Fibroblast of the conjunctiva (primary cell): ENCODE measurements at regions not wholly inside any gene's neighbourhood (a gene's known extent, or its start where the extent isn't known, plus 50 kb on each side); places are given as distances from the start of the nearest gene placed in this dataset.
"Not testable (repeated sequence)": the region's sequence is repeated elsewhere in the genome, so short reads cannot be mapped to it uniquely, and the experiment has no call there.

ENCODE experiments used
- DNase-seq: peaks from one replicate; pipeline ENCODE4 v3.0.0-alpha.2; 2010; ENCODE audit warnings: low read depth

GRCh38 chr5:17690473-17690872 is 56.2 kb downstream of the TAF11L14 start:
- DNase-seq, result no peak

GRCh38 chr5:17691762-17692161 is 57.5 kb downstream of the TAF11L14 start:
- no peak for DNase-seq

- no peak for DNase-seq
Measured at GRCh38 chr5:17694371-17694770, 60.1 kb downstream of the TAF11L14 start.

- DNase-seq, result no peak
Measured at GRCh38 chr5:17694914-17695313, 60.7 kb downstream of the TAF11L14 start.

GRCh38 chr5:17696627-17697026 is 62.4 kb downstream of the TAF11L14 start:
- no peak for DNase-seq

- no peak for DNase-seq
Measured at GRCh38 chr5:17697671-17698070, 63.4 kb downstream of the TAF11L14 start.

- DNase-seq, result no peak
Measured at GRCh38 chr5:17709011-17709710, 74.9 kb downstream of the TAF11L14 start.

GRCh38 chr5:17713301-17713700 is 79.0 kb downstream of the TAF11L14 start:
- no peak for DNase-seq

GRCh38 chr5:17714186-17714585 is 79.9 kb downstream of the TAF11L14 start:
- DNase-seq, result no peak

- no peak for DNase-seq
Measured at GRCh38 chr5:17719592-17719991, 85.3 kb downstream of the TAF11L14 start.

GRCh38 chr5:17720071-17720470 is 85.8 kb downstream of the TAF11L14 start:
- DNase-seq, result no peak

- no peak for DNase-seq
Measured at GRCh38 chr5:17723876-17724275, 89.6 kb downstream of the TAF11L14 start.

GRCh38 chr5:17727098-17727497 is 92.8 kb downstream of the TAF11L14 start:
- no peak for DNase-seq

- no peak for DNase-seq
Measured at GRCh38 chr5:17730421-17730820, 96.2 kb downstream of the TAF11L14 start.

GRCh38 chr5:17732351-17732923 is 98.2 kb downstream of the TAF11L14 start:
- no peak for DNase-seq

- no peak for DNase-seq
Measured at GRCh38 chr5:17734011-17734410, 99.8 kb downstream of the TAF11L14 start.

- no peak for DNase-seq
Measured at GRCh38 chr5:17735761-17736160, 101.5 kb downstream of the TAF11L14 start.

- DNase-seq, result no peak
Measured at GRCh38 chr5:17737092-17737491, 102.8 kb downstream of the TAF11L14 start.

GRCh38 chr5:17738446-17738845 is 104.2 kb downstream of the TAF11L14 start:
- no peak for DNase-seq

GRCh38 chr5:17743580-17744435 is 109.5 kb downstream of the TAF11L14 start:
- peak; percentile 8 for DNase-seq

- DNase-seq, result no peak
Measured at GRCh38 chr5:17748201-17748600, 113.9 kb downstream of the TAF11L14 start.

GRCh38 chr5:17748941-17749340 is 114.7 kb downstream of the TAF11L14 start:
- DNase-seq, result no peak

- not testable (repeated sequence) for DNase-seq
Measured at GRCh38 chr5:17755406-17755805, 121.1 kb downstream of the TAF11L14 start.
